Loucy (cell line): ENCODE measurements at regions not wholly inside any gene's neighbourhood (a gene's known extent, or its start where the extent isn't known, plus 50 kb on each side); places are given as distances from the start of the nearest gene placed in this dataset.

Source experiments
- H2AFZ ChIP-seq: fragments of 200-600 bp; sonication (generic); 2 replicates; pipeline ENCODE4 v1.6.0; 2016; ENCODE audit warnings: antibody characterized with exemption, mild to moderate bottlenecking, low read length, moderate library complexity
- H3F3A ChIP-seq: fragments of 200-600 bp; 2 replicates; pipeline ENCODE4 v1.6.0; 2016; ENCODE audit warnings: antibody characterized with exemption, low read depth, mild to moderate bottlenecking
- H3K27me3 ChIP-seq: fragments of 200-600 bp; sonication (generic); 2 replicates; pipeline ENCODE4 v1.6.1; 2014; ENCODE audit warnings: low read length, mild to moderate bottlenecking; ENCODE audit not compliant: insufficient read depth, poor library complexity, severe bottlenecking
- H3K36me3 ChIP-seq: fragments of 200-600 bp; sonication (generic); 2 replicates; pipeline ENCODE4 v1.6.1; 2016; ENCODE audit warnings: low read length; ENCODE audit not compliant: insufficient read depth
- H3K4me1 ChIP-seq: fragments of 200-600 bp; sonication (generic); 2 replicates; pipeline ENCODE4 v1.5.1; 2014; ENCODE audit warnings: low read length, mild to moderate bottlenecking; ENCODE audit not compliant: insufficient read depth, poor library complexity, severe bottlenecking
- H3K4me2 ChIP-seq: fragments of 200-600 bp; sonication (generic); 2 replicates; pipeline ENCODE4 v1.6.0; 2014; ENCODE audit warnings: antibody characterized with exemption, low read length, low read depth, mild to moderate bottlenecking; ENCODE audit not compliant: poor library complexity, severe bottlenecking
- H3K4me3 ChIP-seq: fragments of 200-600 bp; sonication (generic); 2 replicates; pipeline ENCODE4 v1.5.1; 2014; ENCODE audit warnings: low read length, mild to moderate bottlenecking, mixed read lengths; ENCODE audit not compliant: poor library complexity, severe bottlenecking
- H3K79me2 ChIP-seq: fragments of 200-600 bp; sonication (generic); 2 replicates; pipeline ENCODE4 v1.6.1; 2014; ENCODE audit warnings: low read length; ENCODE audit not compliant: insufficient read depth
- H3K9ac ChIP-seq: fragments of 200-600 bp; sonication (generic); 2 replicates; pipeline ENCODE4 v1.6.0; 2014; ENCODE audit warnings: mild to moderate bottlenecking, low read depth, low read length, moderate library complexity; ENCODE audit not compliant: poor library complexity, severe bottlenecking
- H3K9me2 ChIP-seq: fragments of 200-600 bp; sonication (generic); replicated peaks from 2 replicates; pipeline ENCODE4 v1.6.1; 2016; ENCODE audit warnings: low read depth, low read length, mixed read lengths
- H3K9me3 ChIP-seq: fragments of 200-600 bp; sonication (generic); 2 replicates; pipeline ENCODE4 v1.6.1; 2014; ENCODE audit warnings: mild to moderate bottlenecking, antibody characterized with exemption, low read length, low read depth; ENCODE audit not compliant: insufficient read depth
- H4K20me1 ChIP-seq: fragments of 200-600 bp; sonication (generic); 2 replicates; pipeline ENCODE4 v1.6.0; 2014; ENCODE audit warnings: antibody characterized with exemption, low read length, mild to moderate bottlenecking; ENCODE audit not compliant: insufficient read depth, poor library complexity, severe bottlenecking
- EZH2phosphoT487 ChIP-seq: fragments of 200-600 bp; IDR thresholded peaks from 2 replicates; pipeline ENCODE4 v1.6.1; 2018; ENCODE audit warnings: antibody characterized with exemption, mild to moderate bottlenecking, moderate library complexity, borderline replicate concordance
- TF ChIP-seq, protein P1 (sequence below): fragments of 200-600 bp; sonication (generic); conservative IDR thresholded peaks from 2 replicates; pipeline ENCODE4 v1.5.1; 2014; ENCODE audit warnings: mild to moderate bottlenecking, antibody characterized with exemption, low read length

DNA sequence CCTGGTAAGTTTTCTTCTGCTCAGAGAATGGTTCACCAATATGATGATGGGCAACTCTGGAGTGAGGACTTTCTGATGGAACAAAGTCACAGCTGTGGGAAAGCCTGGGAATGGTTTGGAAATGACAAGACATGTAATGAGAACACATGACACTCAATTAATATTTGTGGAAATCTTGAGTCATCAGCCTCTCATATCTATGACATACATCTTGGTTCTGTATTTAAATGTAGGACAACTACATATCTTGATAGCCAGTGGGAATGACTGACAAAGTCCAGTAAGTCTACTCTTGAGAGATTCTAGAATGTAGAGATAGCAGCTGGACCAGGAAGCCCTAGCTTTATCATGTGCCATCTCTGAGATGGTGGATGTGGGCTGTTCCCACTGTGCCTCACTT is 85.5 kb downstream of the PALM2AKAP2 start:
- Histone ChIP-seq H4K20me1 (no peaks in the 10 kb centered on the region), H3K9me3 (no peaks in the 10 kb centered on the region), H3F3A (no peaks in the 10 kb centered on the region), H2AFZ (no peak overlapping the region), H3K4me1 (no peaks in the 10 kb centered on the region), H3K79me2 (no peaks in the 10 kb centered on the region), H3K9ac (no peak overlapping the region), H3K4me3 (no peak overlapping the region), H3K27me3 (no peaks in the 10 kb centered on the region), H3K36me3 (no peaks in the 10 kb centered on the region), H3K4me2 (no peak overlapping the region), H3K9me2 (no peaks in the 10 kb centered on the region)
- TF ChIP-seq, protein P1, sequence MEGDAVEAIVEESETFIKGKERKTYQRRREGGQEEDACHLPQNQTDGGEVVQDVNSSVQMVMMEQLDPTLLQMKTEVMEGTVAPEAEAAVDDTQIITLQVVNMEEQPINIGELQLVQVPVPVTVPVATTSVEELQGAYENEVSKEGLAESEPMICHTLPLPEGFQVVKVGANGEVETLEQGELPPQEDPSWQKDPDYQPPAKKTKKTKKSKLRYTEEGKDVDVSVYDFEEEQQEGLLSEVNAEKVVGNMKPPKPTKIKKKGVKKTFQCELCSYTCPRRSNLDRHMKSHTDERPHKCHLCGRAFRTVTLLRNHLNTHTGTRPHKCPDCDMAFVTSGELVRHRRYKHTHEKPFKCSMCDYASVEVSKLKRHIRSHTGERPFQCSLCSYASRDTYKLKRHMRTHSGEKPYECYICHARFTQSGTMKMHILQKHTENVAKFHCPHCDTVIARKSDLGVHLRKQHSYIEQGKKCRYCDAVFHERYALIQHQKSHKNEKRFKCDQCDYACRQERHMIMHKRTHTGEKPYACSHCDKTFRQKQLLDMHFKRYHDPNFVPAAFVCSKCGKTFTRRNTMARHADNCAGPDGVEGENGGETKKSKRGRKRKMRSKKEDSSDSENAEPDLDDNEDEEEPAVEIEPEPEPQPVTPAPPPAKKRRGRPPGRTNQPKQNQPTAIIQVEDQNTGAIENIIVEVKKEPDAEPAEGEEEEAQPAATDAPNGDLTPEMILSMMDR, result no peak
- no peak for TF ChIP-seq EZH2phosphoT487

DNA sequence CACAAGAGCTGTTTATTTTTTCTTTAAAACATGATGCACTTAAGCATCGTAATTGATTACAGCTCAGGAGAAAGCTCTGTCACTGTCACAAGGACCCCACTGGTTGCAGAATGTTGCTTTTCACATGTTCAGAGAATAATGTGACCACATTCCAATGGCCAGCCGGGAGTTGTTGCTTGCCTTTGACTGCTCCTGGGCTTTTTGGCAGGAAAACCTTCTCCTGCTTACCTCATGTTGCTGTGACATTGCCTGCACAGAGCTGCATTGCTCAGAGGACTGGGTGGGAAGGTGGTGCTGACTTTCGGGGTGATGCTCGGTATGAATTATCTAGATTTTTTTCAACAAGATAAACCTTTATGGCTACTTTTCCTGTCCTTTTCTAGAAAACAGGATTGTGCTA is 88.2 kb downstream of the PALM2AKAP2 start:
- Histone ChIP-seq H4K20me1 (no peaks in the 10 kb centered on the region), H3K9ac (no peak overlapping the region), H3K9me2 (no peaks in the 10 kb centered on the region), H3F3A (no peaks in the 10 kb centered on the region), H3K4me3 (no peak overlapping the region), H3K27me3 (no peaks in the 10 kb centered on the region), H3K9me3 (no peaks in the 10 kb centered on the region), H3K4me2 (no peak overlapping the region), H3K4me1 (no peaks in the 10 kb centered on the region), H3K36me3 (no peaks in the 10 kb centered on the region), H3K79me2 (no peaks in the 10 kb centered on the region), H2AFZ (no peak overlapping the region)
- no peak for TF ChIP-seq EZH2phosphoT487
- TF ChIP-seq, protein P1, result no peak

DNA sequence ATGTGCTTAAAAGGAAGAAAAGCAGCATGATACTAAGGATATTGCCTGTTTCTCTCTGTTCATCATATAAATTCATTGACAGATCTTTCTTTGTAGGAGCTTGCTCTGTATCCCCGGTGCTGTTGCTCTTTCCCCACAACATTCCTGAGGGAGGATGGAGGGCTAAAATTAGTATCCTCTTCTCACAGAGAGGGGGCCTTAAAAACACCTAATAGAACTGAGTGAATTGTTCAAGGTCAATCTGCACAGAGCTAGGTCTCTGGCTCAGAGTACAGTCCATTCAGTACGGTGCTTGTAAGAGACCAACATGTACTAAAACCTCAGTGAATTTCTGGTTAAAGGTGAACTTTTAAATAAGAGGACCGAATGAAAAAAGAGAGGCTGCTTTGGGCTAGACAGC is 88.7 kb downstream of the PALM2AKAP2 start:
- H4K20me1 ChIP-seq, result no peaks in the 10 kb centered on the region
- H3K4me3 ChIP-seq, result no peak overlapping the region
- H3K27me3 ChIP-seq, result no peaks in the 10 kb centered on the region
- no peak overlapping the region for H2AFZ ChIP-seq
- no peaks in the 10 kb centered on the region for H3F3A ChIP-seq
- no peak overlapping the region for H3K4me2 ChIP-seq
- no peaks in the 10 kb centered on the region for H3K4me1 ChIP-seq
- H3K9me3 ChIP-seq, result no peaks in the 10 kb centered on the region
- H3K9me2 ChIP-seq, result no peaks in the 10 kb centered on the region
- TF ChIP-seq, protein P1, result no peak
- no peak for TF ChIP-seq EZH2phosphoT487
- H3K36me3 ChIP-seq, result no peaks in the 10 kb centered on the region
- H3K79me2 ChIP-seq, result no peaks in the 10 kb centered on the region
- no peak overlapping the region for H3K9ac ChIP-seq
